ENCODE measurements at regions not wholly inside any gene's neighbourhood (a gene's known extent, or its start where the extent isn't known, plus 50 kb on each side); places are given as distances from the start of the nearest gene placed in this dataset.

- TF ChIP-seq POLR2A (IDR thresholded peaks at IDR 0.05): no peak
- no peak for TF ChIP-seq CTCF (IDR thresholded peaks at IDR 0.05)
These were observed 194.9 kb upstream of the CDH5 start for GRCh38 chr16:66171578-66171977.
